ENCODE measurements at regions not wholly inside any gene's neighbourhood (a gene's known extent, or its start where the extent isn't known, plus 50 kb on each side); places are given as distances from the start of the nearest gene placed in this dataset.

GRCh38 chr7:17595546-17595945 lies 297.1 kb downstream of the AHR start:
- TF ChIP-seq CTCF (IDR thresholded peaks at IDR 0.05; ENCODE audit: low read length) (no peak), EZH2 (optimal IDR thresholded peaks at IDR 0.05; ENCODE audit: low read depth, low read length) (no peak)

All from MM.1S (cell line).